GM12865 (cell line): ENCODE measurements at regions not wholly inside any gene's neighbourhood (a gene's known extent, or its start where the extent isn't known, plus 50 kb on each side); places are given as distances from the start of the nearest gene placed in this dataset.
"Not testable (repeated sequence)": the region's sequence is repeated elsewhere in the genome, so short reads cannot be mapped to it uniquely, and the experiment has no call there.

Source experiments
- DNase-seq: peaks from one replicate; pipeline ENCODE4 v3.0.0; 2010; ENCODE audit warnings: low read depth
- H3K4me3 ChIP-seq: 2 replicates; pipeline ENCODE4 v1.5.1; 2011; ENCODE audit warnings: mild to moderate bottlenecking, low read depth, low read length, control low read depth

GRCh38 chr5:34244281-34245031 lies 201.4 kb upstream of the C1QTNF3 start:
- H3K4me3 ChIP-seq: peak overlapping the region; percentile 43
- DNase-seq: peak; percentile 87

GRCh38 chr5:34245032-34245394 lies 202.0 kb upstream of the C1QTNF3 start:
- H3K4me3 ChIP-seq, DNase-seq: not testable (repeated sequence)

- peak overlapping the region; percentile 48 for H3K4me3 ChIP-seq
- DNase-seq: peak; percentile 0
Measured at GRCh38 chr5:34245813-34246212, 202.8 kb upstream of the C1QTNF3 start.

DNA sequence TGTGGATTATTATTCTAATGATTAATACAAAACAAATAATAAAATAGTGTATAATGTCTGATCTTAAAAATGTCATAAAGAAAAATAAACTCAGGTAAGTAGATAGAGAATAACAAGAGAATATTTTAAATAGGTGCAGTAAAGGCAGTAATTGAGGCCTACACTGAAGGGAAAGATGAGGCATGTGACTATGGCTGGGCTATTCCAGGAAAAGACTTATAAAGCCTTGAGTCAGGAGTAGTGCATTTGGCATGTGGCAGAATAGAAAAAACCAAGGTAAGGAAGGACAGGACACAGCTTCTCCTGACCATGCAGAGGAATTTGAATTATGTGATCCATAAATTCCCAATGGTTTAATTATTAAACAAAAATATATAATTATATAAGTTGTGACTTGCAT lies 215.6 kb upstream of the C1QTNF3 start:
- H3K4me3 ChIP-seq, DNase-seq: not testable (repeated sequence)

DNA sequence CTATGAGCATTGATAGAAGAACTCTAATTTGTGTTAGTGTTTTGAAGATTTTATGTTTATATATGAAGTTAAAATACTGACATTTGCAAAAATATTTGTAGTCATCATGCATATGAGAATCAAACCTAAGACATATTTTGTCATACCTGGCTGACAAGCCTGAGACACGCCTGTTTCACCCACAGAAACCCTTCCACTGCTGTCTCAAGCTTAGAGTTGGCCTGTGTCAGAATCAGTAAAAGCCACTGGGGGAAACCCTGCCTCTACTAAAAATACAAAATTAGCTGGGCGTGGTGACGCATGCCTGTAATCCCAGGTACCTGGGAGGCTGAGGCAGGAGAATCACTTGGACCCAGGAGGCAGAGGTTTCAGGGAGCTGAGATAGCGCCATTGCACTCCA lies 218.0 kb upstream of the C1QTNF3 start:
- not testable (repeated sequence) for DNase-seq, H3K4me3 ChIP-seq

- not testable (repeated sequence) for DNase-seq, H3K4me3 ChIP-seq
Measured at GRCh38 chr5:34266151-34266550, 223.1 kb upstream of the C1QTNF3 start.

GRCh38 chr5:34296759-34297158 lies 253.7 kb upstream of the C1QTNF3 start:
- H3K4me3 ChIP-seq, DNase-seq: not testable (repeated sequence)

- not testable (repeated sequence) for DNase-seq, H3K4me3 ChIP-seq
Measured at GRCh38 chr5:34329201-34329600, 286.2 kb upstream of the C1QTNF3 start.

- not testable (repeated sequence) for DNase-seq, H3K4me3 ChIP-seq
Measured at GRCh38 chr5:34329611-34330108, 286.6 kb upstream of the C1QTNF3 start.

- DNase-seq, H3K4me3 ChIP-seq: not testable (repeated sequence)
Measured at GRCh38 chr5:34331928-34332454, 289.0 kb upstream of the C1QTNF3 start.

GRCh38 chr5:34339408-34340001 lies 296.5 kb upstream of the C1QTNF3 start:
- H3K4me3 ChIP-seq: not testable (repeated sequence)
- peak; percentile 0 for DNase-seq

DNA sequence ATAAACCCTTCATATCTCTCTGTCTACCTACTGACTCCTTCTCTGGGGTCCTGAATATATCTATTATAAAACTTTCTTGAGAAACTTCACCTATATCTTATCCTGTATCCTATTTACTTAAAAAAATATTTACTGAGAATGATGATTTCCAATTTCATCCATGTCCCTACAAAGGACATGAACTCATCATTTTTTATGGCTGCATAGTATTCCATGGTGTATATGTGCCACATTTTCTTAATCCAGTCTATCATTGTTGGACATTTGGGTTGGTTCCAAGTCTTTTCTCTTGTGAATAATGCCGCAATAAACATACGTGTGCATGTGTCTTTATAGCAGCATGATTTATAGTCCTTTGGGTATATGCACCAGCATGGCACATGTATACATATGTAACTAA lies 301.7 kb upstream of the RAI14 start:
- H3K4me3 ChIP-seq, DNase-seq: not testable (repeated sequence)

DNA sequence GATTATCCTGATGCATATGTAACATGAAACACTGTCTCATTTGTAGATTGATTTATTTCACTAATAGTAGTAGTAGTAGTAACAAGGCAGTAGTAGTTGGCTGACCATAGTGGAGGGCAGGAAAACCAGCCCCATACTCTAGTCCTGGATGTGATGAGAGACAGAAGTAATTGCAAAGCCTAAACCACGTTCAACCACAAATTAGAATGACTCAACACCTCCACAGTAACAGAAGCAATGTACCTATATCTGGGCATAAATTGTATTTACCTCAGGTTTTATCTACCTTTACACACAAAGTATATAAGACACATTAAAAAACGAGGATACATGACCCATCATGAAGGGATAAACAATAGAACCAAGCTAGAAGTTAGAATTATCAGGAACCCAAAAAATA lies 284.7 kb upstream of the RAI14 start:
- H3K4me3 ChIP-seq, DNase-seq: not testable (repeated sequence)

GRCh38 chr5:34371817-34372216 lies 284.3 kb upstream of the RAI14 start:
- not testable (repeated sequence) for H3K4me3 ChIP-seq, DNase-seq

GRCh38 chr5:34372739-34373138 lies 283.4 kb upstream of the RAI14 start:
- DNase-seq, H3K4me3 ChIP-seq: not testable (repeated sequence)

DNA sequence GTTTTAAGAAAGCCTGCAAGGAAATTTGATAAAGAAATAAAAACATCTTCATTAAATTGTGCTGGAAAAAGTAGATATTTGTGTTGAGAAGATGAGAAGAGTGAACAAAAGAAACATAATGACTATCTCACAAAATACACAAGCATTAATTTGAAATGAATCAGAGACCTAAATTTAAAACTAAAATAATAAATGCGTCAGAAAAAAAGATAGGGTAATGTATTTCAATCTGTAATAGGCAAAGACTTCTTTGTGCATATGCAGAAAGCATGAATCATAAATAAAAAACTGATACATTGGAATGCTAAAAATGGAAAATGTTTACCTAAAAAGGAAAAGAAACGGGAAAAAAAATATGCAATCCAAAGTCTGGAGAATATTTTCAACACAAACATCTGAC lies 278.5 kb upstream of the RAI14 start:
- not testable (repeated sequence) for DNase-seq

DNA sequence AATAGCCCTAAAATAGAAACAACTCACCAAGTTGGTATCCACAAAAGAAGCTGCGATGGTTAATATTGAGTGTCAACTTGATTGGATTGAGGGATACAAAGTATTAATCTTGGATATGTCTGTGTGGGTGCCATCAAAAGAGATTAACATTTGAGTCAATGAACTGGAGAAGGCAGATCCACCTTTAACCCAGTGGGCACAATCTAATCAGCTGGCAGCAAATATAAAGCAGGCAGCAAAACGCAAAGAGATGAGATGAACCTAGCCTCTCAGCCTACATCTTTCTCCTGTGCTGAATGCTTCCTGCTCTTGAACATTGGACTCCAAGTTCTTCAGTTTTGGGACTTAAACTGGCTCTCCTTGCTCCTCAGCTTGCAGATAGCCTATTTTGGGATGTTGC lies 277.6 kb upstream of the RAI14 start:
- DNase-seq, H3K4me3 ChIP-seq: not testable (repeated sequence)

More for the DNA sequence above, 278.5 kb upstream of the RAI14 start:
- not testable (repeated sequence) for H3K4me3 ChIP-seq

GRCh38 chr5:34388754-34389153 lies 267.4 kb upstream of the RAI14 start:
- H3K4me3 ChIP-seq: not testable (repeated sequence)

More at GRCh38 chr5:34388754-34389153, 267.4 kb upstream of the RAI14 start:
- not testable (repeated sequence) for DNase-seq
